ENCODE measurements at regions not wholly inside any gene's neighbourhood (a gene's known extent, or its start where the extent isn't known, plus 50 kb on each side); places are given as distances from the start of the nearest gene placed in this dataset.
A peak's percentile ranks its signal among the peaks of the same experiment; 100 is the strongest.

DNA sequence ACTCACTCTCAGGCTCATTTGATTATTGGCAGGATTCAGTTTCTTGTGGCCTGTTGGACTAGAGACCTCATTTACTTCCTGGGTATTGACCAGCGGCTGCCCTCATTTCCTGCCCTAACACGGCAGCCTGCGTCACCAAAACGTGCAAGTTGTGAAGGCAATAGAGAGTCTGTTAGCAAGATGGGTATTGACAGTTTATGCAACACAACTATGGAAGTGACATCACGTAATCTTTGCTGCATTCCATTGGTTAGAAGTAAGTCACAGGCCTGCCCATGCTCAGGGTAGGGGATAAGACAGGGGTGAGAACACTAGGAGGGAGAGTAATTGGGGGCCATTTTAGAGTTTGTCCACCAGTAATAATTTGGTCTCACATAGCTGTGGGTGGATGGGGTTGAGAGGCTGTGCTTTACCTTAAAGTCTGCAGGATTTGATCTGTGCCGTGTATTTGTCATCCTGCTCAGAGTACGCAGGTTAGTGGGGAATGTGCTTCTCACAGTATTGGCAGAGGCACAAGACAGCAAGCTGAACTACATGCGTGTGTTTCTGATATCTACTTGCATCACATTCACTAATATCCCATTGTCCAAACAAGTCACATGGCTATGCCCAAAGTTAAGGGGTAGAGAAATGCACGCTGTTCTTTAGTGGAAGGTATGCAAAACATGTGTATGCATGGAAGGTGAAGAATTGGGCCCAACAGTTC, 83.3 kb downstream of the EDEM1 start:
- no peak for DNase-seq

DNA sequence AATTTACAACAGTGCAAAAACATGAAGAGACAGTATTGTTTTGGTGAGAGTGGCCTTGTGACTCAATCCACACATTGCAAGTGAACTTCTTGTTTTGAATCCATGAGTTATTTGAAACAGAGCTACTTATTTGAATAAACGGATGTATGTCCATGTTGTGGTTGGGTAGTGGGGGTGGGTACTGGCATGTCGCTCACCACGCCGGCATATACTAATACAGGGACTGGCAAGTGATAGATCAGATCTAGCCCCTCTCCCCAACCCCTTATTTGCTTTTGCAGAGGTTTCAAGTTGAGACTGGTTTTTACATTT, 83.8 kb downstream of the EDEM1 start:
- DNase-seq, result no peak

DNA sequence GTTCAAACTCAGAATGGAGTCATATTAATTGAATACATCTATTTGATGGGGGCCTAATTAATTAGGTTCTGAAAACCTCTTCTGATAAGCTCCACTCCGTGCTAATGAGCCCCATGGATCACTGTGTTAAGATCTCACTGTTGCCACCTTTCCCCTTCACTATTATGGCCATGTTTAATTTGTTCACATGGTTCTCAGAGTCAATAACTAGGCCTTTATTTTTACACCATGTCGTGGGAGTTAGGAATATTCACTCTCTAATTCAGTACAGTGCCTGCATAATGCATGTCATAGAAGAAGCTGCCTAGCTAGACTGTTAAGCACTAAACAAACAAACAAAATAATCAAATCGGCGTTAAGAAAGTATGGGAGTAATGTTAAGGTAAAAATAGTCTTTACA, 84.9 kb downstream of the EDEM1 start:
- no peak for DNase-seq

DNA sequence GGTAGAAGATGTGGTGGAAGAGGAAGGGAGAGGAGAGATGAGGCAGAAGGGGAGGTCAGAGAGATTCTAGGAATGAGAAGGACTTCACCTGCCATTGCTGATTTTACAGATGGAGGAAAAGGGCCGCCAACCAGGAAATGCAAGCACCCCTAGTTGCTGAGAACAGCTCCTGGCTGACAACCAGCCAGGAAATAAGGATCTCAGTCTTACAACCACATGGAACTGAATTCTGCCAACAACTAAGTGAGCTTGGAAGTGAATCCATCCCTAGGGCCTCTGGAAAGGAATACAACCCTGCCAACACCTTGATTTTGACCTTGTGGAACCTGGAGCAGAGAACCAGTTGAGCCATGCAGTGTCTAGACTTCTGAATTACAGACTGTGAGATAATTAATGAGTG, 86.6 kb downstream of the EDEM1 start:
- peak; percentile 51 for DNase-seq

DNA sequence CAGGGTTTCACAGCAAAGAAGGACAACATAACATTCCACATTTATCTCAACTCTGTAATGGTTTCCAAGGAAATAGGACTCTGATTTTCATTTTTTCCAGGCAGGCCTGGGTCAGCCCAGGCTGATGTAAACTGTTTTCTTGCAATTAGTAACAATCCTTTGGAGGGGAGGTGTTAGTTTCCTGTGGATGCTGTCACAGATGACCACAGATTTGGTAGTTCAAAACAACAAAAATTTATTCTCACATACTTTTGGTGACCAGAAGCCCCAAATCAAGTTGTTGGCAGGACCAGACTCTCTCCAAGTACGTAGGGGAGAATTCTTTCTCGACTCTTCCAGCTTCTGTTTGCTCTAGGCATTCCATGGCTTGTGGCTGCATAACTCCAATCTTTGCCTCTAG, 88.0 kb downstream of the EDEM1 start:
- DNase-seq, result no peak

DNA sequence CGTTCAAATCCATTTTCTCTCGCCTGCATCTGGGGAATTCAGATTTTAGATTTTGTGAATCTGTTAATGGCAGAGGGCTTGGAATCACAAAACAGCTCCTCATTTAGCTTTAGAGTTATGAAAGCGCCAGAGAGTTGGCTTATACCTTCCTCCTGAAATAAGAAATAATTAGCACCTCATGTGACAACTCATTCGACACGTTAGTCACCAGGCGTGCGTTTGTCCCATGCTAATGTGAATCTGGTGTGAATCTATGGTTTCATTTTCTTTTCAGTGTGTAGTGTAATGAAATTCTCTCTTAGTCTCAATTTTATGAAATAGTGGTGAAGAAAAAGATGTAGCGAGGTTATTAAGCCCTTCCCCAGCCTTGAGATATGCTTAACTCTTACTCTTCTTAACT, 89.4 kb downstream of the EDEM1 start:
- no peak for DNase-seq

DNA sequence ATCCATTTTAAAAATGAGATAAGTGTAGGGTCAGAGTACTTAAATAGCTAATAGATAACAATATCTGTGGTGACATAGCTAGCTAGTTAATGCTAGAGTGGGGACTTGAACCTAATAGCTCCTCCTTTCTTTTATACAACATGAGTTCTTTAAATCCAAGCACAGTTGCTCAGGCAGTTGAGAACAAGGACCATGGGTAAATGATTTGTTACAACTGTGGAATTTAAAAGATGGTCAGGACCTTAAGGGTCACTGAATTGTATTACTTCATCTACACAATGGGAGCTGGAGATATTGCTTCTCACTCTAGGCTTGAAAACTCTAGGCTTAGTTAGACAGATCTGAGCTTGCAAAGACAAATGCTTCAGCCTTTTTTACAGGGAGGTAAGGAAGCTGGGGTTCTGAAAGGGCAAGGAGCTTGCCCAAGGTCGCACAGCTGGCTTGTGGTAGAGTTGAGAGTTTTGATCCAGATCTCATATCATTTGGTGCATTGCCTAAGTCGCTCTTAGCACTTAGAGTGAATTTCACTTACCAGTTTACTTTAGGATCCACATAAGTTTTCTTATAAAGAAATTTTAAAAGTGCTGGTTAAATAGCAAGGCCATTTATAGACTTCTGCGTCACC, 90.2 kb downstream of the EDEM1 start:
- no peak for DNase-seq

DNA sequence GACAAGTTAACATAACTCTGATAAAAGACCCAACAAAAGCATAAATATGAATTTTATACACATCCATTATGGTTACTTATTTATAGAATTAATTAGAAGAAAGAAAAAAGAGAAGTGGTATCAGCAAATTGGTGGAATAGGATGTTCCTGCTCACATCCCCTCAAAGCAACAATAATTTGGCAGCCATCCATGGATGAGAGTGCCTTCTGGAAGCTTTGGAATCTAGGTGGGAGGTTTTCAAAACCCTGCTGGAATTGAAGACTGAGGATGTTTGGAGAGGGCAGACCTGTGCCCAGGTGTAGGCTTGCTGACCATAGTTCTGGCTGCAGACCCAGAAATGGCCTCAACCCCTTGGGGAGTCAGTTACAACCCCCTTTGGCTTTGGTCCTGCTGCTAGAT, 91.2 kb downstream of the EDEM1 start:
- DNase-seq, result no peak

DNA sequence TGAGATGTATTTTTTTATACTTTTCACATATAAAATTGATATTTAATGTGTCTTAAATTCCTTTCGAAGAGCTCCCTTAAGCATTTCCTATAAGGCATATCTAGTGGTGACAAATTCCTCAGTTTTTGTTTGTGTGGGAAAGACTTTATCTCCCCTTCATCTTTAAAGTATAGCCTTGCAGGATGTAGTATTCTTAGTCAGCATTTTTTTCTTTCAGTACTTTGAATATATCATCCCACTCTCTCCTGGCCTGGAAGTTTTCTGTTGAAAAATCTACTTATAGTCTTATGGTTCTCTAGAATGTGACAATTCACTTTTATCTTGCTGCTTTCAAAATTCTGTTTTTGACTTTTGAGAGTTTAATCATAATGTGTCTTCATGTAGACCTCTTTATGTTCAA, 95.2 kb downstream of the EDEM1 start:
- no peak for DNase-seq

DNA sequence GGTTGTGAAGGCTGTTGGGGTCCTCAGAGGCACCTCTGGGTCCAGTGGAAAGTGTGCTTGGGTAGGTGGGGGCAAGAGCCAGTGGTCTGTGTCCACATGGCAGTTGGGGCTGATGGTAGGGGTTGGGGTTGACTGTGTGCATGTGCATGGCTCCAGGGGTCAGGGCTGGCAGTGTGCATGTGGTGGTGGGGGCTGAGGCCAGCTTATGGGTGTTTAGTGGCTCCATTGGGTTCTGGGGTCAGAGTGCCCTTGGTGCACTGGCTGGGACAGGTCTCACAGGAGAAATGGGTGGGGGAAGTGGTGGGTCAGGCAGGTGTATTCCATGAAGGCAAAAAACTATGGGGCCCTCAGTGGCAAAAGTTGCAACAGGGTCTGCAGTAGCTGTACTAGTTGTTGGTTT, 97.9 kb downstream of the EDEM1 start:
- no peak for DNase-seq

DNA sequence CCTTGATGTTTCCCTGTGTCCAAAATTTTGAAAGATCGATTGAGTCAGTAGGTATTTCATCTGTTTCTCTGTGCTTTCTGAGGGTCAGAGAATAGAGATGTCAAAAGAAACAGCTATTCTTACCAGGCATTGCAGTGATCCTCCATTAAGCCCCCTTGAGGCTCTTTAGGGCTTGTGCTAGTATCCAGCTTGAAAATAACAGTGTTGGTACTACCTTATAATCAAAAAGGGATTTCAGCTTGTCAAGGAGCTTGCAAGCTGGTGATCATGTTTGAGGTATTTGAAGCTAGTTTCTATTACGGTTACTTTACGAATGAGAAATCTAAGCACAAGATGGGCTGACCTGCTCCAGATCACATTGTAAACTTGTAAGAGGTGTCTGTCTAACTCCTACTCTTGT, 103.4 kb downstream of the EDEM1 start:
- no peak for DNase-seq

DNA sequence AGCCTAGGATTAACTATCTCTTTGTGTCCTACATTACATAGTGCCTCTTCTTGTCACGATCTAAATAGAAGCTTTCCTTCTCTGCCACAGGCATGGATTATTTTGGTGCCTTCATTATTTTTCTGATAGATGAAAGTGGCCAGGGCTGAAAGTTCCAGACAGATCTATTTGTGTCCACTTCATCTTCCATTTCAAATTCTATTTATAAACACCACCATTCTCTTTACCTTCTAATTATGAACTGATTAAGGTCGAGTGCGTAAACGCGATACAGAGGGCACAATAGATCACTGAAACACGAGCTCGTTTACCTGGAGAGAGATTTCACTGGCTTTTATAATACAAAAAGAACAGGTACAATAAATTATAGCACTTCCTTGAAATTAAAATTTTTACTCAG, 105.0 kb downstream of the EDEM1 start:
- no peak for DNase-seq

DNA sequence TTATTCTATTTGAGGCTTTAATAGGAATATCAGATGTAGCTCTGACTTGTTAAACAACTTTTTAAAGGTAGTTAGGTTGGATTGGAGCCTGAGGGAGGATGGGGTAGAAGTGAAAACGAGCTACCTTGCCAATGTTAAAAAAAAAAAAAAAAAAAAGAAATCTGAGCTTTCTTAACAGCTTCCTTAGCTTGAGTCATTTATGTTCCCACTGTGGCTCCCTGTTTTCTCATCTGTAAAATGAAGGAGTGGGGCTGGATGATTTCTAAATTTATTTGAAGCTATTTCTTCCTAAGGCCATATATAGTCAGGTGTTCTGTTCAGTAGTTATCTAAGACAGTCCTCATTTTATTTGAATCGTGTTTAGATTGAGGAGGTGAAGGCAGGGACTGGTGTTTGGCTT, 105.7 kb downstream of the EDEM1 start:
- no peak for DNase-seq

DNA sequence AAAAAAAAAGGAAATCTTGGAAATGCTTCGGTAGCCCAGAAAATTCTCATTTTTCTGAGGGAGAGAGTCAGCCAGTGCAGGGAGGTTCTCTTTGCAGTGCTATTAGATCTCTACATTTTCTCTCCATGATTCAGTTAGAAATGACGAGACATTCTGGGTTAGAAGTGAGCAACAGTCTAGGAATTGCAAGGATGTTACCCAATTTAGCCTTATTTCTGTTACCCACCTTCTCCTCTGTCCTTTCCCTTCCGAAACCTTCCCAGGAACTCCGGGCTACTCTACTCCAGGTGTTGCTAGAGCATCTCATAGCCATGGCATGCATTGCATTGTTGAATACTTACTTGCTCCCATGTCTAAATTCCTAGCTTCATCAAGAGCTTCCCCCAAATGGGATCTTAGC, 106.8 kb downstream of the EDEM1 start:
- DNase-seq, result no peak

DNA sequence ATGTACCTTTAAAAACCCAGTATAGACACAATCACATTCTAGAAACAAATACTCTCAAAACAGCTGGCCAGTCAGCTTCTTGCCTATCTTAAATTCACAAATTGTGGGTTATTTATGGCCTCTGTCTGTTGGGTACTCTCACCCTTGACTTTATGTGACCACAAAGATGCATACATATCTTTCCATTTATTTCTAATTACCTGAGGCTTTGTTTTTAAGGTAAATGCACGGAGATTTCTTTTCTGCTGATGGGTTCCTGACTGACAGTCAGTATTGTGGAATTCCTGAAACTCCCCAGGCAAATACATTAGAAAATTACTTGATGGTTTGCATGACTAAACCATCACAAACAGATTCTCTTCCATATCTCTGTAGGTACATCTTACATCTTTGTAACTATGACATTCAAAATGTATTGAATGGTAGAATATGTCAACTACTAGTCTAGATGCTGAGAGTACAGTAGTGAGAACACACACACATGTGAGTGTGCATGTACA, 107.7 kb downstream of the EDEM1 start:
- no peak for DNase-seq

DNA sequence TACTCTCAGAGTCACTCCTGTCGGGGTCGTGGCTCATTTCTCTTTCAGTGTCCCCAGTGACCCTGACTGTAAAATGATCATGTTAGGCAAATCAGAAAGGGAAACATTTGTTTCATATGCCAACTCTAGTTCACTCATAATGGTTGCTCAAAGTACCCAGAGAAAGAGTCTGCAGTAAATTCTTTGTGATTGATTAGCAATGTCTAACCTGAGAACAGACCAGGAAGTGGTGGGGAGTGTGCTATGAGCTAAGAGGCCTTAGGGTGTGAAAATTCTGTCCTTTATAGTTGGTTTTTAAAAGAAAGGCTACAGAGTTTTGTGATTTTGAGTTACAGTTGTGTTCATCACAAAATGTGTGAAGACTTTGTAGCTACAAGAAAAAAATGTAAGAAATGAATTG, 108.9 kb downstream of the EDEM1 start:
- DNase-seq, result no peak

DNA sequence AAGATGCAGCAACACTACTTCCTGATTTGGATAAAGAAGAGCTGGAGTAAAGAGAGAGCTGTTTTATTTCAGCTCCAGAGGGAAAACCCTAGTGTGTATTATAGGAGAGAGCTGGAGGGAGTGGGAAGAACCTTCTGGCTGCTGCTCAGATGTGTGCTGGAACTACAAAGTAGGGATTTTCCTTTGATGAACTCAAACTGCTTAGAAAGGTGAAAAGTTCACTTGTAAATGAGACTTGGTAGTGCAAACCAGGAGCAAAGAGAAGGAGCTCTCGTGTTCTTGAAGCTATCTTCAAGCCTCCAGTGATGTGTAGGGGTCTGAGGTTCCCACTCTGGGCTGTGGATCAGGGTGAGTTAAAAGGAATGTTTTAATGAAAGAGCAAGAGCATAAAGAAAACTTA, 110.4 kb downstream of the EDEM1 start:
- no peak for DNase-seq

DNA sequence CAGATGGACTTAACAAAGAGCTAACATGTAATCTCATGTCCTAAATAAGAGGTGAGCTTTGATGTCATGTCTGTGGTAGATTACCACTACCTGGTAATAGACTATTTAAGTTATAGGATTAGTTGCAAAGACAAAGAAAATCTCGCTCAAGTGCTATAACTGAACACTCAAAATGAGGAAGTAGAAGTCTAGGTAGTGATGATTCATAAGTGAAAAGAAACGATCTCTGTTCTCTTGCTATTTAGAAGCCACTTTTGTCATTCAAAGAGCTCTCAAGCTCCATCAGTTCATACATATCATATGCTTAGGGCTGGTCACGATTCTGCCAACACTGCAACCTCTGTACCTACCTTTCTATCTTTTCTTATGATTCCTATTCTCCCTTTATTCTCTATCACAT, 110.9 kb downstream of the EDEM1 start:
- no peak for DNase-seq

DNA sequence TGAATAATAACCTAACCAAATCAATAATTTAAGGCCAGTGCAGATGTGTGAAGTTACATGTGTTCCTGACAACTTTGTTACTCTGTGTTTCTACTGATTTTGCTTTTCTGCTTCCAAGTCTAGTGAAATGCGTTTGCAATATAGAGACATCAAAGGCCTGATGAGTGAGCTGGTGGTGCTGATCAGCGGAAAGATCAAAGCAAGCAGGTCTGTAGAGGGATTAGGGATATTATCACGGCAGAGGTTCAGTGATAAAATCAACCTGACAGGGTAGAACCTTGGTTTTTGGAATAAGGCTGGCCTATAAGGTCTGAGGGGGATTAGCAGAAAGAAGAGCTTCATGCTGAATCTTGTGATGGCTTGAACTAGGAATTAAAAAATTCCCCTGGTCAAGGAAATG, 111.7 kb downstream of the EDEM1 start:
- DNase-seq, result no peak

DNA sequence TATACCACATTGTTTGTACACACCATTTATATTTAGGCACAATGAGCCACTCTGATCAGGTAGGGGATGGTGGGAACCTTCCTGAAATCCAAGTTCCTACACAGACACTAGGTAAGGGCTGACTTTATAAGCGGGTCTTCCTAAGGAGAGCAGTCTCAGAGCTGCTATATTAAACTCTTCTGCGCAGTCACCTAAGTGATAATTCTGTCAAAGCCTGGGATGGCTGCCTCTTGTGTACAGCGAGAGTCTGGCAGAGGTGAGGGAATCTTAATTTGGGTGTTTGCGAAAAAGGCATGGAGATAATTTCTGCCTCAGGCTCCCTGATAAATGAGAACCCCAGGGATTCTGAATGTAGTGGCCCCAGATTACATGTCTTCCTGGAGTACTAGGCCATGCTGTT, 113.1 kb downstream of the EDEM1 start:
- no peak for DNase-seq

DNA sequence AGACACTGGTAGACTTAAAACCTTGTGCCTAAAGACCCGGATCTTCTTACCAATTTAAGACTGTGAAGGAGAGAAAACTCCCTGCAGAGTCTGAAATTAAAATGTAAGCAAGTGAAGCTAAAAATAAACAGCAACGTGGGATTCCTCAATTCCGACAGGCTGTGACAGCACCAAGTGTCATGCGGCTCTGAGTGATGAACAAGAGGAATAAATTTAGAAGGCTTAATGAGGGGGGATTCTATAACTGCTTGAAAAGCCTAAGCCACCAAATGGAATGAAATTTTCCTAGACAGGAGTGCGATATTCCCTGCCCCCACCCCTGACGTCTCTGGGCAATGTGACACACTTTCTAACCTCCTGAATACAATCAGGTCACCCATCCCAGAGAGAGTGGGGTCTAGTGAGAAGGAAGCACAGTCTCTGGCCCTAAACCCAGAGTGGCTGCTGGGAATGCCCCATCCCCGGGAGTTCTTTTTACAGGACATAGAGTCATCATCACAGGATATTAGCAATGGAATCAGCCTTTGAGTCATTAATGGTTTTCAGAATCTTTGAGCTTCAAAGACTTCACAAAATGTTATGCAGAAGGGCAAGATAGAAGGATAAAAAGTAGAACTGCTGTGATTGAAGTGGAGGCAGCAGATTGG, 114.3 kb downstream of the EDEM1 start:
- no peak for DNase-seq

DNA sequence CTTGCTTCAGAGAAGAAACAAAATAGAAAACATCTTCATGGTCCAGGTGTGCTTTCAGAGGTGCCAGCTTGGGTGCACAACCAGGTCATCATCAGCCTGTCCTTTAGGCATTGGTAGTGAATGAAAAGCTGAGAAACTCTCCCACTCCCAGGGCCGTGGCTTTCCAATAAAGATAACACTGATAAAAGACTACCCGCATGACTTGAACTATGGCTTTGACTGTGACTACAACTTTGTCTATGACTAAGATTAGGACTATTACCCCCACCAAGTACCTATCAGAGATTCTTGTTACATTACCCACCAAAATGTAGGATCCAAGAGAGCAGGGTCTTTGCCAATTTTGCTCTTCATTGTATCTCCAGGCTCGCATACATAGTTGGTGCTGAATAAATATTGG, 115.2 kb downstream of the EDEM1 start:
- DNase-seq, result no peak

DNA sequence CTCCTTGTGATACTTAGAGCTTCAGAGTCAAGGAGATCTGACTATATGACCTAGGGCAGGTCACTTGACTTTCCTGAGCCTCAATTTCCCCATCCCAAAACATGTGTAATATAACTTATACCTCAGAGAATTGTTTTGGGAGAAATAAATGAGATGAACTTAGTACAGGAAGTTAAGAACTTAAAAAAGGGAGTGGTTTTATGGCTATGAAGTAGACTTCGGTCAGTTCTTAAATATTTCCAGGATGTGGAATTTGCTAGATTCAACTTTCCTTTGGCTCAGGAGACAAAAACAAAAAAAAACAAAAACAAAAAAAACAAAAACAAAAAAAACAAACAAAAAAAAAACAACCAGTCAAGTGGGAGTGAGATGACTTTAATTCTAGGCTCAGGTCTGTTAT, 116.7 kb downstream of the EDEM1 start:
- DNase-seq, result no peak

DNA sequence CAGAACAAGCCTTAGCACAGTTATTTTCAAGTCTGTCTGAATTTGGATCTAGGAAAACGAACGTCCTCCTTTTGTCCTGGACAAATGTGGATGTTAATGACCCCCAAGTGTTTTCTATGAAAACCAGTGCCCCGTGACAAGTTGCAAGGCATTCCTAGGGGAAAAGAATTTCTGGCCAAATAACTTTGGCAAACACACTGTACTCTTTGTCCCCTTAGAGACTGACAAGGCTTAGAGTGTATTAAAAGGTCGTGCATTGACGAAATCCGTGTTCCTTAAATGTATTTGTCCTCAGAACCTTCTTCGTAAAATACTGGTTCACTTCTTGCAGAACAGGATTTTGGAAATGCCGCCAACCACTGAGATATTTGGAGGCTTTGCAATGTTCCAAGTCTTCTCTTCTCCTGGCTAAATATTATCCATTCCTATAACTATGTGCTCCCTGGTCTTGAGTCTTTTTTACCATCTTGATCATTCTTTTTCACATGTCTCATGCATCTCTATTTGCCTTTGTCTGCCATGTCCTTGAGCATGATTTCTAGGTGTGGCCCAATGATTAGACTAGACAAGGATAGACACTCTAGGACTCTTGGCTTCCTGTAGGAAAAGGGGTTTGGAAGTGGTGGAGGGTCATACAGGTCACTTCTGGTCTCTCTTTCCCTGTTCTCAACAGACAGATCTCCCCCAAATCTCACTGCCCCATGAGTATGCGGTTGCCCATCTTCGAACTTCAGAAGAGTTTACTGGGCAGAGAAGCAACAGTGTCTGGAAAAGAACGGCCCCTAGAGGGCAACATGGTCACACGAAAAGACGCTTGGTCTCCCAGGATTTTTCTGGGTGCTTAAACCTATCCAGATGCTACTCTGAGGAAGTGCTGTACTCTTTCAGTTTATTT, 117.5 kb downstream of the EDEM1 start:
- peak; percentile 56 for DNase-seq

Data from right forelimb (tissue), 1 donor.